Kidney (tissue), 13 donors: ENCODE measurements at regions not wholly inside any gene's neighbourhood (a gene's known extent, or its start where the extent isn't known, plus 50 kb on each side); places are given as distances from the start of the nearest gene placed in this dataset.

Source experiments
- DNase-seq, 5 donors: peaks; one replicate each; pipeline ENCODE4 v3.0.0-alpha.2; 2013 to 2020
- FAIRE-seq: peaks from 2 replicates; lab custom pipeline; 2012; peaks lifted over from hg19 to GRCh38; lab: Jason Lieb, UNC
- H3K27ac ChIP-seq, 2 donors: one replicate each; pipeline ENCODE4 v1.7.0; 2013; ENCODE audit warnings: low read depth in 2 of 2, low read length in 2 of 2, inconsistent platforms in 1 of 2
- H3K27me3 ChIP-seq: one replicate; pipeline ENCODE4 v1.7.1; 2013; ENCODE audit warnings: low read length, inconsistent platforms; ENCODE audit not compliant: control insufficient read depth, insufficient read depth
- H3K36me3 ChIP-seq, 3 donors: one replicate each; pipeline versions ENCODE4 v1.7.0 to v1.7.1; 2013; ENCODE audit warnings: low read length in 3 of 3, control low read depth in 1 of 3, inconsistent platforms in 1 of 3; ENCODE audit not compliant: insufficient read depth in 3 of 3, control insufficient read depth in 2 of 3
- H3K4me1 ChIP-seq, 3 donors: one replicate each; pipeline versions ENCODE4 v1.7.0 to v1.7.1; 2013; ENCODE audit warnings: low read length in 3 of 3, inconsistent platforms in 1 of 3, low read depth in 1 of 3; ENCODE audit not compliant: control insufficient read depth in 2 of 3, insufficient read depth in 2 of 3
- H3K4me3 ChIP-seq, 3 donors: one replicate each; pipeline versions ENCODE4 v1.7.0 to v1.8.1; 2013; ENCODE audit warnings: low read length in 3 of 3, control low read depth in 1 of 3, inconsistent platforms in 1 of 3
- H3K9ac ChIP-seq, 3 donors: one replicate each; pipeline versions ENCODE4 v1.7.0 to v1.7.1; 2013; ENCODE audit warnings: low read length in 3 of 3, control low read depth in 1 of 3, inconsistent platforms in 1 of 3
- H3K9me3 ChIP-seq, 3 donors: one replicate each; pipeline versions ENCODE4 v1.7.0 to v1.7.1; 2013; ENCODE audit warnings: low read length in 3 of 3, control low read depth in 1 of 3, inconsistent platforms in 1 of 3; ENCODE audit not compliant: control insufficient read depth in 2 of 3, insufficient read depth in 1 of 3
- CTCF ChIP-seq: IDR thresholded peaks from 3 replicates; pipeline ENCODE4 v1.5.1; 2012; ENCODE audit warnings: mild to moderate bottlenecking, moderate library complexity, borderline replicate concordance; ENCODE audit not compliant: insufficient read depth; ENCODE audit errors: extremely low read depth
- intact Hi-C: fragments of 100-400 bp; cut with DNase I; formaldehyde crosslinking; loops from one replicate; pipeline ENCODE4 v1.11.1; 2022
- donor health status: control.
- donor health status: control.
- donor health status: control.
- donor health status: control.
- donor health status: control.
- donor health status: DM: yes; HTN: yes; CAD: no.
- donor health status: Normal renal cell carcinoma (clear cell type).

- H3K9me3 ChIP-seq: no peaks in the 10 kb centered on the region
- no peaks in the 10 kb centered on the region for H3K36me3 ChIP-seq
- FAIRE-seq: no peak
- no peak for TF ChIP-seq CTCF
- H3K9ac ChIP-seq: no peak overlapping the region
- H3K27me3 ChIP-seq: no peaks in the 10 kb centered on the region
- intact Hi-C loops: no loop called here
- no peak overlapping the region for H3K27ac ChIP-seq
- DNase-seq: no peak
- no peak overlapping the region for H3K4me3 ChIP-seq
- H3K4me1 ChIP-seq: no peaks in the 10 kb centered on the region
Measured at GRCh38 chr13:34862311-34862710, 79.8 kb upstream of the NBEA start.

GRCh38 chr13:34862716-34863115 is 79.4 kb upstream of the NBEA start:
- Histone ChIP-seq H3K27ac (no peak overlapping the region), H3K36me3 (no peaks in the 10 kb centered on the region), H3K9me3 (no peaks in the 10 kb centered on the region), H3K4me3 (no peak overlapping the region), H3K27me3 (no peaks in the 10 kb centered on the region), H3K4me1 (no peaks in the 10 kb centered on the region), H3K9ac (no peak overlapping the region)
- intact Hi-C loops: no loop called here
- DNase-seq (no peak), FAIRE-seq (no peak)
- no peak for TF ChIP-seq CTCF

GRCh38 chr13:34863360-34864135 is 78.5 kb upstream of the NBEA start:
- H3K36me3 ChIP-seq: no peaks in the 10 kb centered on the region
- H3K4me3 ChIP-seq: no peak overlapping the region
- H3K27ac ChIP-seq: no peak overlapping the region
- H3K27me3 ChIP-seq: no peaks in the 10 kb centered on the region
- intact Hi-C loops: no loop called here
- H3K9ac ChIP-seq: no peak overlapping the region
- DNase-seq (peak in 2 of 5 donors; percentile 33 to 43), FAIRE-seq (no peak)
- no peak for TF ChIP-seq CTCF
- H3K9me3 ChIP-seq: no peaks in the 10 kb centered on the region
- H3K4me1 ChIP-seq: no peaks in the 10 kb centered on the region
